ENCODE measurements at regions not wholly inside any gene's neighbourhood (a gene's known extent, or its start where the extent isn't known, plus 50 kb on each side); places are given as distances from the start of the nearest gene placed in this dataset.

GRCh38 chr20:59376998-59377397 is 76.6 kb downstream of the EDN3 start (continued):
- TF ChIP-seq ZBTB33 (IDR thresholded peaks at IDR 0.05; ENCODE audit: borderline replicate concordance, low read depth) (no peak), TEAD4 (IDR thresholded peaks at IDR 0.05; ENCODE audit: borderline replicate concordance, insufficient read depth) (no peak)

GRCh38 chr20:59377842-59378241 is 77.4 kb downstream of the EDN3 start:
- no peaks in the 10 kb centered on the region for H3K9me3 ChIP-seq
- no peaks in the 10 kb centered on the region for H3K36me3 ChIP-seq (replicated peaks in 1 of 2; ENCODE audit: control insufficient read depth in 1 of 2, insufficient read depth in 2 of 2, low read length in 1 of 2)
- H3K27me3 ChIP-seq (ENCODE audit: insufficient read depth), result no peaks in the 10 kb centered on the region
- WGBS (ENCODE audit: low lambda C conversion rate), result 37% methylated on average over 3 of the region's 3 CpGs
- no peak overlapping the region for H2AFZ ChIP-seq (ENCODE audit: low read depth)
- H3K4me2 ChIP-seq, result no peak overlapping the region
- peaks cover 4% of the 10 kb centered on the region for H3F3A ChIP-seq (replicated peaks; ENCODE audit: insufficient read depth)
- H3K27ac ChIP-seq (ENCODE audit: low read depth in 2 of 2, low read length in 1 of 2), result no peak overlapping the region
- H4K20me1 ChIP-seq (ENCODE audit: insufficient read depth), result no peaks in the 10 kb centered on the region
- TF ChIP-seq NFIC (IDR thresholded peaks at IDR 0.05; ENCODE audit: borderline replicate concordance) (no peak), SMC3 (IDR thresholded peaks at IDR 0.05; ENCODE audit: low read depth, low read length) (no peak), SIN3A (IDR thresholded peaks at IDR 0.05; ENCODE audit: borderline replicate concordance, low read depth, low read length) (no peak), RAD21 (IDR thresholded peaks at IDR 0.05; ENCODE audit: low read length) (no peak), GATA2 (CRISPR knock-in tag; IDR thresholded peaks at IDR 0.05) (no peak), NRF1 (IDR thresholded peaks at IDR 0.05; ENCODE audit: low read depth, low read length) (no peak), PBX3 (IDR thresholded peaks at IDR 0.05) (no peak), FOXM1 (IDR thresholded peaks at IDR 0.05; ENCODE audit: low read depth) (no peak), FOSL2 (IDR thresholded peaks at IDR 0.05; ENCODE audit: borderline replicate concordance, low read depth) (no peak), REST (IDR thresholded peaks at IDR 0.05; ENCODE audit: low read depth, low read length) (no peak), GABPA (IDR thresholded peaks at IDR 0.05; ENCODE audit: low read depth) (no peak), POLR2AphosphoS5 (IDR thresholded peaks at IDR 0.05; ENCODE audit: low read depth, low read length) (no peak), RCOR1 (IDR thresholded peaks at IDR 0.05; ENCODE audit: low read length) (no peak), TCF12 (IDR thresholded peaks at IDR 0.05) (no peak), ELF1 (IDR thresholded peaks at IDR 0.05) (no peak), RXRA (IDR thresholded peaks at IDR 0.05; ENCODE audit: borderline replicate concordance, low read depth) (no peak), USF2 (IDR thresholded peaks at IDR 0.05; ENCODE audit: borderline replicate concordance, low read depth, low read length) (no peak), MEF2A (IDR thresholded peaks at IDR 0.05; ENCODE audit: borderline replicate concordance, low read depth) (no peak), RFX5 (IDR thresholded peaks at IDR 0.05; ENCODE audit: low read length) (no peak)
- H3K9ac ChIP-seq, result no peak overlapping the region
- no peak for DNase-seq
- ChIA-PET CTCF (interaction anchor here (0.7 to 1.6 kb wide), 5 partner anchors 12 to 1613 kb away, joined by 3 to 4 read pairs (median 3); no protein-coding TSS in a partner anchor), POLR2A (no interaction called here)
- H3K79me2 ChIP-seq (ENCODE audit: insufficient read depth), result no peaks in the 10 kb centered on the region
- H3K9me2 ChIP-seq, result no peaks in the 10 kb centered on the region
- peaks cover 0 to 14% of the 10 kb centered on the region in 2 experiments; a peak in 1 of 4 replicates for H3K4me1 ChIP-seq (ENCODE audit: control insufficient read depth in 1 of 2, insufficient read depth in 2 of 2, low read depth in 1 of 2, low read length in 1 of 2)
- H3K4me3 ChIP-seq (ENCODE audit: low read depth in 2 of 2, low read length in 1 of 2), result no peak overlapping the region
